ENCODE measurements at regions not wholly inside any gene's neighbourhood (a gene's known extent, or its start where the extent isn't known, plus 50 kb on each side); places are given as distances from the start of the nearest gene placed in this dataset.

DNA sequence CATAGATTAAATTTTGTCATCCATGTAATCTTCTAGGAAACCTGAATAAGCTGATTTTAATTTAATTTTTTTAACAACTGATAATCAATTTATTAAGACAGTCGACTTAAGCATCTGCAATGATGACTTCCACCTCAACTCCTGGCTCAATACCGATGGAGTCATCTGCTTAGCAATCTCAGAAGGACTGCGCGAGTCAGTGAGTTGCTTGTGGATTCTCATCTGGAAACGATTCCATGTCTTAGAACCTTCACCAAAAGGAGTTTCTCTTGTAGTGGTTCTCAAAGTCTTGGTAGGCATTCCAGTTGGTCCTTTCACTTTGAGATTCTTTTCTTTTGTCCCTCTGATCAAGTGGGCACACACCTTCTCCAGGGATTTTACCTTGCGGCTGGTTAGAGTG lies 85.5 kb downstream of the XRCC2 start:
- TF ChIP-seq, protein P1, sequence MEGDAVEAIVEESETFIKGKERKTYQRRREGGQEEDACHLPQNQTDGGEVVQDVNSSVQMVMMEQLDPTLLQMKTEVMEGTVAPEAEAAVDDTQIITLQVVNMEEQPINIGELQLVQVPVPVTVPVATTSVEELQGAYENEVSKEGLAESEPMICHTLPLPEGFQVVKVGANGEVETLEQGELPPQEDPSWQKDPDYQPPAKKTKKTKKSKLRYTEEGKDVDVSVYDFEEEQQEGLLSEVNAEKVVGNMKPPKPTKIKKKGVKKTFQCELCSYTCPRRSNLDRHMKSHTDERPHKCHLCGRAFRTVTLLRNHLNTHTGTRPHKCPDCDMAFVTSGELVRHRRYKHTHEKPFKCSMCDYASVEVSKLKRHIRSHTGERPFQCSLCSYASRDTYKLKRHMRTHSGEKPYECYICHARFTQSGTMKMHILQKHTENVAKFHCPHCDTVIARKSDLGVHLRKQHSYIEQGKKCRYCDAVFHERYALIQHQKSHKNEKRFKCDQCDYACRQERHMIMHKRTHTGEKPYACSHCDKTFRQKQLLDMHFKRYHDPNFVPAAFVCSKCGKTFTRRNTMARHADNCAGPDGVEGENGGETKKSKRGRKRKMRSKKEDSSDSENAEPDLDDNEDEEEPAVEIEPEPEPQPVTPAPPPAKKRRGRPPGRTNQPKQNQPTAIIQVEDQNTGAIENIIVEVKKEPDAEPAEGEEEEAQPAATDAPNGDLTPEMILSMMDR (IDR thresholded peaks at IDR 0.05 in 8 of 11, conservative IDR thresholded peaks at IDR 0.05 in 3 of 11): no peak
- TF ChIP-seq POLR2AphosphoS5 (IDR thresholded peaks at IDR 0.05): no peak

Measured in spleen (tissue), 7 donors.